ENCODE measurements at regions not wholly inside any gene's neighbourhood (a gene's known extent, or its start where the extent isn't known, plus 50 kb on each side); places are given as distances from the start of the nearest gene placed in this dataset.
A peak's percentile ranks its signal among the peaks of the same experiment; 100 is the strongest.

- Histone ChIP-seq H3K27ac (replicated peaks) (no peak overlapping the region), H3K27me3 (ENCODE audit: insufficient read depth, poor library complexity, severe bottlenecking) (peaks cover 3% of the 10 kb centered on the region), H3K4me3 (replicated peaks; ENCODE audit: insufficient read depth, low read length) (no peak overlapping the region)
- DNase-seq (ENCODE audit: low read depth in 1 of 2, low spot score in 1 of 2): no peak
- TF ChIP-seq GABPA (IDR thresholded peaks at IDR 0.05; ENCODE audit: low read depth) (no peak), SPI1 (IDR thresholded peaks at IDR 0.05; ENCODE audit: borderline replicate concordance, low read depth) (no peak), CTCF (IDR thresholded peaks at IDR 0.05; ENCODE audit: insufficient read depth, low read length) (no peak), REST (IDR thresholded peaks at IDR 0.05; ENCODE audit: insufficient replicate concordance, low read depth) (no peak), POLR2AphosphoS5 (IDR thresholded peaks at IDR 0.05; ENCODE audit: low read depth) (no peak)
These were observed 83.1 kb downstream of the RCN1 start for GRCh38 chr11:32173977-32174376.

GRCh38 chr11:32176223-32176934 is 85.5 kb downstream of the RCN1 start:
- peak; percentile 61 to 79 for DNase-seq (ENCODE audit: low read depth in 1 of 2, low spot score in 1 of 2)
- Histone ChIP-seq H3K4me3 (replicated peaks; ENCODE audit: insufficient read depth, low read length) (no peak overlapping the region), H3K27ac (replicated peaks) (no peak overlapping the region), H3K27me3 (ENCODE audit: insufficient read depth, poor library complexity, severe bottlenecking) (peaks cover 7% of the 10 kb centered on the region)
- TF ChIP-seq REST (IDR thresholded peaks at IDR 0.05; ENCODE audit: insufficient replicate concordance, low read depth) (no peak), CTCF (IDR thresholded peaks at IDR 0.05; ENCODE audit: insufficient read depth, low read length) (peak; percentile 76)

GRCh38 chr11:32178692-32179091 is 87.8 kb downstream of the RCN1 start:
- no peak for TF ChIP-seq SPI1 (IDR thresholded peaks at IDR 0.05; ENCODE audit: borderline replicate concordance, low read depth)
- TF ChIP-seq GABPA (IDR thresholded peaks at IDR 0.05; ENCODE audit: low read depth): no peak
- no peak for TF ChIP-seq CTCF (IDR thresholded peaks at IDR 0.05; ENCODE audit: insufficient read depth, low read length)
- TF ChIP-seq POLR2AphosphoS5 (IDR thresholded peaks at IDR 0.05; ENCODE audit: low read depth): no peak
- no peak for TF ChIP-seq REST (IDR thresholded peaks at IDR 0.05; ENCODE audit: insufficient replicate concordance, low read depth)
- Histone ChIP-seq H3K4me3 (replicated peaks; ENCODE audit: insufficient read depth, low read length) (no peak overlapping the region), H3K27ac (replicated peaks) (no peak overlapping the region), H3K27me3 (ENCODE audit: insufficient read depth, poor library complexity, severe bottlenecking) (peaks cover 6% of the 10 kb centered on the region)
- DNase-seq (ENCODE audit: low read depth in 1 of 2, low spot score in 1 of 2): no peak
